Glomerular visceral epithelial cell (primary cell): ENCODE measurements at regions not wholly inside any gene's neighbourhood (a gene's known extent, or its start where the extent isn't known, plus 50 kb on each side); places are given as distances from the start of the nearest gene placed in this dataset.
A peak's percentile ranks its signal among the peaks of the same experiment; 100 is the strongest.
"Not testable (repeated sequence)": the region's sequence is repeated elsewhere in the genome, so short reads cannot be mapped to it uniquely, and the experiment has no call there.

ENCODE experiments used
- DNase-seq: peaks from one replicate; pipeline ENCODE4 v3.0.0-alpha.2; 2016; ENCODE audit errors: extremely low spot score

- DNase-seq: no peak
Observed at GRCh38 chr2:84137034-84137433, 322.0 kb downstream of the SUCLG1 start.

- DNase-seq: no peak
Observed at GRCh38 chr2:84132370-84132769, 326.7 kb downstream of the SUCLG1 start.

GRCh38 chr2:84131278-84131830, 327.7 kb downstream of the SUCLG1 start:
- DNase-seq: no peak

GRCh38 chr2:84129018-84129417, 330.1 kb downstream of the SUCLG1 start:
- no peak for DNase-seq

- DNase-seq: not testable (repeated sequence)
Observed at GRCh38 chr2:84127812-84128211, 331.3 kb downstream of the SUCLG1 start.

GRCh38 chr2:84126530-84126929, 332.6 kb downstream of the SUCLG1 start:
- DNase-seq: no peak

GRCh38 chr2:84126084-84126483, 333.0 kb downstream of the SUCLG1 start:
- DNase-seq: no peak

GRCh38 chr2:84116143-84116542, 342.9 kb downstream of the SUCLG1 start:
- no peak for DNase-seq

GRCh38 chr2:84115173-84115857, 343.8 kb downstream of the SUCLG1 start:
- DNase-seq: no peak

- not testable (repeated sequence) for DNase-seq
Observed at GRCh38 chr2:84103816-84104527, 355.1 kb downstream of the SUCLG1 start.

GRCh38 chr2:84102274-84102673, 356.8 kb downstream of the SUCLG1 start:
- no peak for DNase-seq

GRCh38 chr2:84088656-84089055, 370.4 kb downstream of the SUCLG1 start:
- no peak for DNase-seq

- DNase-seq: no peak
Observed at GRCh38 chr2:84085562-84085961, 373.5 kb downstream of the SUCLG1 start.

- no peak for DNase-seq
Observed at GRCh38 chr2:84084856-84085255, 374.2 kb downstream of the SUCLG1 start.

GRCh38 chr2:84083984-84084383, 375.1 kb downstream of the SUCLG1 start:
- DNase-seq: no peak

- DNase-seq: no peak
Observed at GRCh38 chr2:84078471-84078870, 380.6 kb downstream of the SUCLG1 start.

- DNase-seq: peak; percentile 6
Observed at GRCh38 chr2:84077496-84077895, 381.6 kb downstream of the SUCLG1 start.

- no peak for DNase-seq
Observed at GRCh38 chr2:84071050-84071449, 388.0 kb downstream of the SUCLG1 start.

GRCh38 chr2:84065857-84066256, 393.2 kb downstream of the SUCLG1 start:
- DNase-seq: no peak

GRCh38 chr2:84057917-84058560, 401.0 kb downstream of the SUCLG1 start:
- DNase-seq: no peak

- no peak for DNase-seq
Observed at GRCh38 chr2:84055816-84056215, 403.3 kb downstream of the SUCLG1 start.

GRCh38 chr2:84054577-84054976, 404.5 kb downstream of the SUCLG1 start:
- DNase-seq: not testable (repeated sequence)

GRCh38 chr2:84052913-84053312, 406.2 kb downstream of the SUCLG1 start:
- DNase-seq: no peak
